ENCODE measurements at regions not wholly inside any gene's neighbourhood (a gene's known extent, or its start where the extent isn't known, plus 50 kb on each side); places are given as distances from the start of the nearest gene placed in this dataset.

DNA sequence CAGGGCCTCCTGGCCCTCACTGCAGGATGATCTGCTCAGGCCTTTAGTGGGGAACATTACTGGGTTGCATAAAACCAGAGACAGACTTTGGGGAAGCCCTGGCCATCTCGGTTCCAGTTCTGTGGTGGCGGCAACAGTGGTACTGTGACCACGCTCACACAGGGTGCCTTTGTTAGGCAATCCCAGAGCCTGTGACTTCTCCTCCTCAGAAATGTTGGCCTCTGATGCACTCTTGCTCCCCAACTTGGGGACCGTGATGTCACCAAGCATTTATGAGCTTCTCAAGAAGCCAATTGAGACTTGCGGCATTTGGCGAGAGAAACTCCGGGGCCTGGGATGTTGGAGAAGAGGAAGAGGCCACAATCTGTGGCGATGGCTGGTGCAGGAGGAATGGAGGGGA, 80.9 kb upstream of the PKDCC start:
- TF ChIP-seq, protein P1, sequence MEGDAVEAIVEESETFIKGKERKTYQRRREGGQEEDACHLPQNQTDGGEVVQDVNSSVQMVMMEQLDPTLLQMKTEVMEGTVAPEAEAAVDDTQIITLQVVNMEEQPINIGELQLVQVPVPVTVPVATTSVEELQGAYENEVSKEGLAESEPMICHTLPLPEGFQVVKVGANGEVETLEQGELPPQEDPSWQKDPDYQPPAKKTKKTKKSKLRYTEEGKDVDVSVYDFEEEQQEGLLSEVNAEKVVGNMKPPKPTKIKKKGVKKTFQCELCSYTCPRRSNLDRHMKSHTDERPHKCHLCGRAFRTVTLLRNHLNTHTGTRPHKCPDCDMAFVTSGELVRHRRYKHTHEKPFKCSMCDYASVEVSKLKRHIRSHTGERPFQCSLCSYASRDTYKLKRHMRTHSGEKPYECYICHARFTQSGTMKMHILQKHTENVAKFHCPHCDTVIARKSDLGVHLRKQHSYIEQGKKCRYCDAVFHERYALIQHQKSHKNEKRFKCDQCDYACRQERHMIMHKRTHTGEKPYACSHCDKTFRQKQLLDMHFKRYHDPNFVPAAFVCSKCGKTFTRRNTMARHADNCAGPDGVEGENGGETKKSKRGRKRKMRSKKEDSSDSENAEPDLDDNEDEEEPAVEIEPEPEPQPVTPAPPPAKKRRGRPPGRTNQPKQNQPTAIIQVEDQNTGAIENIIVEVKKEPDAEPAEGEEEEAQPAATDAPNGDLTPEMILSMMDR (IDR thresholded peaks at IDR 0.05): no peak
- Histone ChIP-seq H3K9me3 (no peaks in the 10 kb centered on the region), H3K27me3 (peaks cover 11% of the 10 kb centered on the region), H3K4me1 (ENCODE audit: control insufficient read depth in 1 of 2, insufficient read depth in 1 of 2, low read depth in 1 of 2, low read length in 1 of 2) (no peaks in the 10 kb centered on the region), H3K36me3 (no peaks in the 10 kb centered on the region), H3K27ac (no peak overlapping the region), H3K4me3 (ENCODE audit: low read depth in 1 of 2, low read length in 1 of 2) (no peak overlapping the region)

DNA sequence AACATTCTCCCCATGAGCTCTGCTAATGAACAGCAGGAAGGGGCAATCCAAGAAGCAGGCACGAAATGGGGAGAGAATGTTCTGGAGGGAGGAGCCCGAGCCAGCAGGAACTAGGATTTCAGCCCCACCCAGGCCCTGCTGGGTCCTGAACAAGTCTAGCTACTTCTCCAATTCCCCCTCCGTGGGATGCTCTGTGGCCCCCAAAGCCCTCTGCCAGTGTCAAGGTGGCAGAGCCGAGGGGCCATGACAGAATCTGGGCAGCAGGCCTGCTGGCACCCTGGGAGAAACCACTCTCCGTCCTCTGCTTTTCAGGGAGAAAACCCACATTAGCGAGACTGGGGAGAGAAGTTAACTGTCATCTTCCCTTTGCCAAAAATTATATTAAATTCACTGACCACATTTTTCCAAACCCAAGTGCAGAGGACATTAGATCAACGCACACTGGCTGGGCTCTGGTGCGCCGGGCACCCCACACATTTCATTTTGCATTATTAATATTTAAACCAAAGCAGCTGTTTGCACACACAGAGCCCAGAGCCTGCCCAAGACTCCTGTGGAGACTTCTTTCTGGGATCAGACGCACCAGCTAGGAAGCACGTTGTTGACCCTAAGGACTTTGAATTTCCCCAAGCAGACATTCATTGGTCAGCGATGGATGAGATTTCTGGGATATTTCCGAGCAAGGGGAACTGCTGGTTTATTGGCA, 80.2 kb upstream of the PKDCC start:
- no peak overlapping the region for H3K27ac ChIP-seq
- no peaks in the 10 kb centered on the region for H3K9me3 ChIP-seq
- TF ChIP-seq, protein P1 (IDR thresholded peaks at IDR 0.05): no peak
- H3K4me1 ChIP-seq (ENCODE audit: control insufficient read depth in 1 of 2, insufficient read depth in 1 of 2, low read depth in 1 of 2, low read length in 1 of 2): no peaks in the 10 kb centered on the region
- H3K27me3 ChIP-seq: peaks cover 11% of the 10 kb centered on the region
- no peak overlapping the region for H3K4me3 ChIP-seq (ENCODE audit: low read depth in 1 of 2, low read length in 1 of 2)
- no peaks in the 10 kb centered on the region for H3K36me3 ChIP-seq

DNA sequence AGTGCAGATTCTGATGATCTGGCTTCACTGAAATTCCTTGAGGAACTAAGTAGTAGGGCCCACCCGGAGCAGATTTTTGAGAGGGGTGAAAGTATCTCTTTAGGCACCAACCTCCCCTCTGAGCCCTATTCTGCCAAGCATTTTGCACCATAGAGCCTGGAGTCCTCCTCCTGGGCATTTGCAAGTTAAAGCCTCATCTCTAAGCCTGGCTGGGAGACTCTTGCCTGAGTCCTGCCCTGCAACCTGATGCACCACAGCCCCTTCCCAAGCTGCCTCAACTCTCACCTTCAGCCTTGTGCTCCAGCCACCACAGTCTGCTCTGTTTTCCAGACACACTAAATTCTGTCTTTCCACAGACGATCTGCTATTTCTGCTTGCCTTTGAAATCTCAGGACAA, 79.6 kb upstream of the PKDCC start:
- TF ChIP-seq, protein P1 (IDR thresholded peaks at IDR 0.05): no peak
- H3K4me3 ChIP-seq (ENCODE audit: low read depth in 1 of 2, low read length in 1 of 2): no peak overlapping the region
- H3K27me3 ChIP-seq: peaks cover 11% of the 10 kb centered on the region
- no peak overlapping the region for H3K27ac ChIP-seq
- H3K36me3 ChIP-seq: no peaks in the 10 kb centered on the region
- no peaks in the 10 kb centered on the region for H3K4me1 ChIP-seq (ENCODE audit: control insufficient read depth in 1 of 2, insufficient read depth in 1 of 2, low read depth in 1 of 2, low read length in 1 of 2)
- no peaks in the 10 kb centered on the region for H3K9me3 ChIP-seq

DNA sequence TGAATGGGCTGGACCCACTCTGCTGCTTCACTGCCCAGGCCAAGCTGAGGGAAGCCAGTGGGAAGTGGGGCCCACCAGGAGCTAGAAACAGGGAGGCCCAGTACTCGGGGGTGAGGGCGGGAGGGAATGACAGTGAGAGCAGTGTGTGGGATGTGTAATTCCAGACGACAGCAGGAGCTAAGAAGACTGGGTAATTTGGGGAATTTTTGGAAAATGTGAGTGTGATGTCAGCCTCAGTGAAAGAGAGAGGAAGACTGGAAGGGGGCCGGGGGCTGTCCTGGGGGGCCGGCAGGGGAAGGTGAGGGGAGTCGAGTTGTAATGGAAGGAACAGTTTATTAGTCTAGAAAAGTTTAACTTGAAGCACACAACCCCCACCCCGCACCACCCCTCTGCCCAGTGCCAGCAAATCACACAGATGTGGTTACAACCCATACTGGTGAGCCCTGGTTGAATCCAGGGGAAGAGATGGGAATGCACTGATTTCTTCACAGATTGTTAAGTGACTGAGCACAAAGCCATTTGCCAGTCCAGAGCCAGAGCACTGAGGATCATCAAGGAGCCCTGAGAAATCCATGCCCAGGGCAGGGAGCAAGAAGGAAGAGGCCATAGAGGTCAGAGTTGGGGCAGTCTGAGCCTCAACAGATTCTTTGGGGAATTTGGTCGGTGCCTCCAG, 76.7 kb upstream of the PKDCC start:
- H3K4me3 ChIP-seq (ENCODE audit: low read depth in 1 of 2, low read length in 1 of 2): no peak overlapping the region
- H3K4me1 ChIP-seq (ENCODE audit: control insufficient read depth in 1 of 2, insufficient read depth in 1 of 2, low read depth in 1 of 2, low read length in 1 of 2): no peaks in the 10 kb centered on the region
- TF ChIP-seq, protein P1 (IDR thresholded peaks at IDR 0.05): no peak
- H3K36me3 ChIP-seq: no peaks in the 10 kb centered on the region
- H3K9me3 ChIP-seq: no peaks in the 10 kb centered on the region
- no peaks in the 10 kb centered on the region for H3K27me3 ChIP-seq
- H3K27ac ChIP-seq: no peak overlapping the region

DNA sequence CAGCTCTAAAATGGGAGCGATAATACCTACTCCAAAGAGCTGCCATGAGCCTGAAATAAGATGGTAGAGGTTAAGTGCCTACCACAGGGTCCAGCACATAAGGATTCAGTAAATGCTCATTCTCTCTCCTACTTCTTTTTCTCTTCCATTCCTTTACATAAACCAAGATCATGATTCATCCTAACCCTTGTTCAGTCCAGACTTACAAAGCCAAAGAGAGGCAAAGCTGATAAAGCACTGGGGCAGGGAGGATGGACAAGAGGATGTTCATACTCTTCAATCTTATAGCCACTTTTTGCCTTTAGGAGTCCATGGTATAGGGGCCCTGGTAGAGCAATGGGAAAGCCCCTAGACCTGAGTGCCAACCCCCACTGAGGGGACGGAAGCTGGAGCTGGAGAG, 75.6 kb upstream of the PKDCC start:
- H3K4me3 ChIP-seq (ENCODE audit: low read depth in 1 of 2, low read length in 1 of 2): no peak overlapping the region
- H3K27ac ChIP-seq: no peak overlapping the region
- no peaks in the 10 kb centered on the region for H3K36me3 ChIP-seq
- H3K9me3 ChIP-seq: no peaks in the 10 kb centered on the region
- no peaks in the 10 kb centered on the region for H3K4me1 ChIP-seq (ENCODE audit: control insufficient read depth in 1 of 2, insufficient read depth in 1 of 2, low read depth in 1 of 2, low read length in 1 of 2)
- H3K27me3 ChIP-seq: no peaks in the 10 kb centered on the region
- TF ChIP-seq, protein P1 (IDR thresholded peaks at IDR 0.05): no peak
